IMR-90 (cell line): ENCODE measurements at regions not wholly inside any gene's neighbourhood (a gene's known extent, or its start where the extent isn't known, plus 50 kb on each side); places are given as distances from the start of the nearest gene placed in this dataset.

Experiments used
- ATAC-seq: fragments of 200-7000 bp; cut with Tn5 transposase; 2 replicates; pipeline ENCODE4 v1.9.1; 2020; ENCODE audit warnings: low read depth, mild to moderate bottlenecking, moderate library complexity
- BruUV-seq: library from RNA; stranded (reverse); fragments of 400-500 nt; replicated peaks from 2 replicates; lab custom pipeline; 2021; lab: Mats Ljungman, UMichigan
- CTCF ChIA-PET: fragments of 300-600 bp; formaldehyde crosslinking; extraction: SDS; loops from one replicate; lab custom pipeline; 2021; ENCODE audit warnings: antibody characterized with exemption; lab: Yijun Ruan, JAX
- POLR2A ChIA-PET: fragments of 300-600 bp; sonication (Branson Sonifier 250); formaldehyde crosslinking; loops from one replicate; lab custom pipeline; 2022; ENCODE audit warnings: antibody characterized with exemption; ENCODE audit not compliant: unreplicated experiment; lab: Charles Lee
- DNase-seq: peaks from one replicate; pipeline ENCODE4 v3.0.0; 2013
- H2AFZ ChIP-seq: replicated peaks from 2 replicates; pipeline ENCODE3; 2013; ENCODE audit warnings: low read length, mild to moderate bottlenecking; ENCODE audit not compliant: poor library complexity
- H2AK5ac ChIP-seq: 2 replicates; pipeline ENCODE4 v1.6.1; 2013; ENCODE audit warnings: low read depth, low read length, inconsistent platforms
- H2AK9ac ChIP-seq: replicated peaks from 2 replicates; pipeline ENCODE3; 2013; ENCODE audit warnings: mild to moderate bottlenecking, low read depth, low read length, moderate library complexity; ENCODE audit not compliant: poor library complexity
- H2BK120ac ChIP-seq: 2 replicates; pipeline ENCODE4 v1.6.1; 2013; ENCODE audit warnings: low read depth, low read length, inconsistent platforms
- H2BK15ac ChIP-seq: 3 replicates; pipeline ENCODE4 v1.6.1; 2013; ENCODE audit warnings: low read depth, low read length, inconsistent platforms
- H2BK20ac ChIP-seq: 2 replicates; pipeline ENCODE4 v1.6.1; 2013; ENCODE audit warnings: low read depth, mild to moderate bottlenecking, inconsistent platforms, low read length, moderate library complexity
- H2BK5ac ChIP-seq: 2 replicates; pipeline ENCODE4 v1.6.1; 2013; ENCODE audit warnings: mild to moderate bottlenecking, low read depth, low read length, inconsistent platforms; ENCODE audit not compliant: poor library complexity, severe bottlenecking
- H3K14ac ChIP-seq: replicated peaks from 2 replicates; pipeline ENCODE4 v1.6.1; 2013; ENCODE audit warnings: low read depth, low read length, inconsistent platforms
- H3K18ac ChIP-seq: 2 replicates; pipeline ENCODE4 v1.6.1; 2013; ENCODE audit warnings: low read depth, low read length, control low read depth
- H3K23ac ChIP-seq: 2 replicates; pipeline ENCODE4 v1.6.1; 2013; ENCODE audit warnings: low read depth, low read length, inconsistent platforms
- H3K27ac ChIP-seq: 2 replicates; pipeline ENCODE4 v1.5.1; 2013; ENCODE audit warnings: mild to moderate bottlenecking, control low read depth, low read length; ENCODE audit not compliant: insufficient read depth
- H3K27me3 ChIP-seq: 2 replicates; pipeline ENCODE4 v1.6.1; 2013; ENCODE audit warnings: low read length; ENCODE audit not compliant: control insufficient read depth, insufficient read depth
- H3K36me3 ChIP-seq: 2 replicates; pipeline ENCODE4 v1.6.1; 2013; ENCODE audit warnings: low read length, mixed read lengths; ENCODE audit not compliant: control insufficient read depth, insufficient read depth
- H3K4ac ChIP-seq: 2 replicates; pipeline ENCODE4 v1.6.1; 2013; ENCODE audit warnings: low read depth, low read length, inconsistent platforms
- H3K4me1 ChIP-seq: 2 replicates; pipeline ENCODE4 v1.6.1; 2013; ENCODE audit warnings: low read length, mixed read lengths; ENCODE audit not compliant: control insufficient read depth, insufficient read depth
- H3K4me2 ChIP-seq: 2 replicates; pipeline ENCODE4 v1.6.1; 2013; ENCODE audit warnings: low read depth, mild to moderate bottlenecking, control low read depth, low read length, moderate library complexity
- H3K4me3 ChIP-seq: 2 replicates; pipeline ENCODE4 v1.5.1; 2013; ENCODE audit warnings: low read depth, mild to moderate bottlenecking, control low read depth, low read length, moderate library complexity; ENCODE audit not compliant: insufficient read depth
- H3K56ac ChIP-seq: 2 replicates; pipeline ENCODE4 v1.6.1; 2013; ENCODE audit warnings: low read length, inconsistent platforms; ENCODE audit not compliant: insufficient read depth; ENCODE audit errors: extremely low read depth
- H3K79me1 ChIP-seq, 2 experiments: 2 replicates each; pipeline ENCODE4 v1.6.1; 2013; ENCODE audit warnings: low read length in 2 of 2, inconsistent platforms in 1 of 2, low read depth in 1 of 2
- H3K9ac ChIP-seq: 2 replicates; pipeline ENCODE4 v1.6.1; 2013; ENCODE audit warnings: low read depth, low read length, control low read depth
- H3K9me1 ChIP-seq: 2 replicates; pipeline ENCODE4 v1.6.1; 2013; ENCODE audit warnings: low read length, inconsistent platforms; ENCODE audit not compliant: insufficient read depth
- H3K9me3 ChIP-seq: 2 replicates; pipeline ENCODE4 v1.6.1; 2013; ENCODE audit warnings: low read length; ENCODE audit not compliant: control insufficient read depth, insufficient read depth
- H4K20me1 ChIP-seq: 2 replicates; pipeline ENCODE4 v1.6.1; 2013; ENCODE audit warnings: low read length, inconsistent platforms; ENCODE audit not compliant: insufficient read depth
- H4K5ac ChIP-seq: 2 replicates; pipeline ENCODE4 v1.6.1; 2013; ENCODE audit warnings: mild to moderate bottlenecking, low read depth, low read length, control low read depth
- H4K8ac ChIP-seq, 2 experiments: 2 replicates each; pipeline ENCODE4 v1.6.1; 2013; ENCODE audit warnings: low read depth in 2 of 2, low read length in 2 of 2, control low read depth in 1 of 2, inconsistent platforms in 1 of 2
- H4K91ac ChIP-seq: 2 replicates; pipeline ENCODE4 v1.6.1; 2013; ENCODE audit warnings: low read depth, low read length, inconsistent platforms; ENCODE audit not compliant: insufficient read depth
- BHLHE40 ChIP-seq: fragments of 150-350 bp; IDR thresholded peaks from 2 replicates; pipeline ENCODE4 v1.6.1; 2016; ENCODE audit warnings: mild to moderate bottlenecking, low read depth, low read length
- CEBPB ChIP-seq: IDR thresholded peaks from 2 replicates; pipeline ENCODE4 v1.6.1; 2012; ENCODE audit warnings: low read depth, low read length, improper control_type of control experiment
- CTCF ChIP-seq: conservative IDR thresholded peaks from 2 replicates; pipeline ENCODE4 v1.5.1; 2012; ENCODE audit warnings: mild to moderate bottlenecking, low read depth, low read length, improper control_type of control experiment
- FOS ChIP-seq: fragments of 150-350 bp; IDR thresholded peaks from 2 replicates; pipeline ENCODE4 v1.6.1; 2016; ENCODE audit warnings: low read depth, low read length
- MAFK ChIP-seq: IDR thresholded peaks from 2 replicates; pipeline ENCODE4 v1.6.1; 2012; ENCODE audit warnings: low read depth, low read length, improper control_type of control experiment
- MAZ ChIP-seq: IDR thresholded peaks from 2 replicates; pipeline ENCODE4 v1.6.1; 2012; ENCODE audit warnings: low read depth, mild to moderate bottlenecking, low read length, improper control_type of control experiment, moderate library complexity, borderline replicate concordance
- NFE2L2 ChIP-seq: fragments of 150-350 bp; IDR thresholded peaks from 2 replicates; pipeline ENCODE4 v1.6.1; 2016; ENCODE audit warnings: low read depth, mild to moderate bottlenecking, low read length
- POLR2A ChIP-seq: IDR thresholded peaks from 2 replicates; pipeline ENCODE4 v1.6.1; 2012; ENCODE audit warnings: mild to moderate bottlenecking, low read depth, low read length
- RAD21 ChIP-seq: IDR thresholded peaks from 2 replicates; pipeline ENCODE4 v1.6.1; 2012; ENCODE audit warnings: low read length, improper control_type of control experiment
- RCOR1 ChIP-seq: IDR thresholded peaks from 2 replicates; pipeline ENCODE4 v1.6.1; 2012; ENCODE audit warnings: mild to moderate bottlenecking, low read length, improper control_type of control experiment; ENCODE audit not compliant: insufficient replicate concordance
- RFX5 ChIP-seq: IDR thresholded peaks from 2 replicates; pipeline ENCODE4 v1.8.0; 2012; ENCODE audit warnings: low read depth, mild to moderate bottlenecking, low read length, moderate library complexity
- SMC3 ChIP-seq: fragments of 150-350 bp; IDR thresholded peaks from 2 replicates; pipeline ENCODE4 v1.6.1; 2016; ENCODE audit warnings: low read depth, mild to moderate bottlenecking, antibody characterized with exemption, low read length, moderate library complexity
- WGBS, 2 experiments: methylation state at CpG; one replicate each; pipeline versions ENCODE4 v1.1.5 to v1.1.7; 2013; ENCODE audit warnings: missing lambda C conversion rate in 2 of 2; ENCODE audit not compliant: insufficient read length in 1 of 2; ENCODE audit errors: extremely low coverage in 2 of 2; 5-methylcytosine and 5-hydroxymethylcytosine counted together
- dilution Hi-C: fragments of 300-500 bp; cut with HindIII; formaldehyde crosslinking; loops from one replicate; pipeline ENCODE4 v1.14.3; 2018; ENCODE audit warnings: low sequenced_read_pairs; ENCODE audit not compliant: unreplicated experiment
- in situ Hi-C: fragments of 300-500 bp; cut with MboI; formaldehyde crosslinking; loops from 3 replicates; pipeline ENCODE4 v1.14.3; 2019; ENCODE audit warnings: low sequenced_read_pairs, inconsistent platforms, mixed read lengths
- intact Hi-C: fragments of 100-400 bp; cut with micrococcal nuclease; formaldehyde crosslinking; loops from 2 replicates; pipeline ENCODE4 v1.10.0; 2022
- TF ChIP-seq, protein P1 (sequence below): fragments of 150-350 bp; IDR thresholded peaks from 2 replicates; pipeline ENCODE4 v1.6.1; 2016; ENCODE audit warnings: low read depth, mild to moderate bottlenecking, low read length, moderate library complexity, borderline replicate concordance
- TF ChIP-seq, protein P2 (sequence below): fragments of 150-350 bp; IDR thresholded peaks from 2 replicates; pipeline ENCODE4 v1.6.1; 2017; ENCODE audit warnings: mild to moderate bottlenecking, antibody characterized with exemption, low read length, low read depth

DNA sequence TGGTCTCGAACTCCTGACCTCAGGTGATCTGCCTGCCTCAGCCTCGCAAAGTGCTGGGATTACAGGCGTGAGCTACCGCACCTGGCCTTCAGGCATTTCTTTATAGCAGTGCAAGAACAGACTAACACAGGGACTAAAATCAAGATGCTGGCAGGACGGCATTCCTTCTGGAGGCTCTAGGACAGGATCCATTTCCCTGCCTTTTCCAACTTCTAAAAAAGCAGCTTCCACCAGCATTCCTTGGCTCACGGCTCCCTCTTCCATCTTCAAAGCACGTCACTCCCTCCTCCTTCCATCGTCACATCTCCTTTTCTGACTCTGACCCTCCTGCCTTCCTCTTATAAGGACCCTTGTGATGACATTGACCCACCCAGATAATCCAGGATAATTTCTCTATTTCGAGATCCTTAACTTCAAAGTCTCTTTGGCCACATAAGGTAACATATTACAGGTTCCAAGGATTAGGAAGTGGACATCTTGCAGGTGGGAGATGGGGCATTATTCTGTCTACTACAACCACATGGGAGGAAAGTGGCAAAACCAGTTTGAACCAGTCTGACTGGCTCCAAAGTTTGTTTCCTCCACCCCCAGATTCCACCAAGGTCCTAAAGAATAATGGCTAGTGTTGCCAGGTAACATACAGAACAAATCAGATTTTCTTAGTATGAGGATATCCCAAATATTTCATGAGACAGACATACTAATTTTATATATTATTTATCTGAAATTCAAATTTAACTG lies 172.5 kb downstream of the MN1 start:
- H3K79me1 ChIP-seq = no peaks in the 10 kb centered on the region
- intact Hi-C loops = no loop called here
- no peak overlapping the region for H3K27ac ChIP-seq
- ATAC-seq (no peak), DNase-seq (no peak)
- no peak overlapping the region for H2AK9ac ChIP-seq
- H3K9me3 ChIP-seq = no peaks in the 10 kb centered on the region
- no peak overlapping the region; the same call in 1 of the 2 replicates for H3K14ac ChIP-seq
- H2AFZ ChIP-seq = no peak overlapping the region
- dilution Hi-C loops = no loop called here
- no peaks in the 10 kb centered on the region for H3K9me1 ChIP-seq
- H3K4me1 ChIP-seq = no peaks in the 10 kb centered on the region
- peaks cover 24% of the 10 kb centered on the region for H3K27me3 ChIP-seq
- no peak overlapping the region for H4K91ac ChIP-seq
- H2BK5ac ChIP-seq = no peak overlapping the region
- H2BK15ac ChIP-seq = no peak overlapping the region
- H3K4me2 ChIP-seq = no peak overlapping the region
- no peak overlapping the region for H2BK20ac ChIP-seq
- no peak overlapping the region for H3K18ac ChIP-seq
- no peak overlapping the region for H3K9ac ChIP-seq
- no TSS peak for BruUV-seq
- in situ Hi-C loops = no loop called here
- H4K20me1 ChIP-seq = no peaks in the 10 kb centered on the region
- no peak overlapping the region for H2BK120ac ChIP-seq
- TF ChIP-seq POLR2A = no peak
- TF ChIP-seq SMC3 = no peak
- TF ChIP-seq, protein P1, sequence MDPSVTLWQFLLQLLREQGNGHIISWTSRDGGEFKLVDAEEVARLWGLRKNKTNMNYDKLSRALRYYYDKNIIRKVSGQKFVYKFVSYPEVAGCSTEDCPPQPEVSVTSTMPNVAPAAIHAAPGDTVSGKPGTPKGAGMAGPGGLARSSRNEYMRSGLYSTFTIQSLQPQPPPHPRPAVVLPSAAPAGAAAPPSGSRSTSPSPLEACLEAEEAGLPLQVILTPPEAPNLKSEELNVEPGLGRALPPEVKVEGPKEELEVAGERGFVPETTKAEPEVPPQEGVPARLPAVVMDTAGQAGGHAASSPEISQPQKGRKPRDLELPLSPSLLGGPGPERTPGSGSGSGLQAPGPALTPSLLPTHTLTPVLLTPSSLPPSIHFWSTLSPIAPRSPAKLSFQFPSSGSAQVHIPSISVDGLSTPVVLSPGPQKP = no peak
- no peak for TF ChIP-seq MAFK
- TF ChIP-seq RAD21 = no peak
- TF ChIP-seq MAZ = no peak
- TF ChIP-seq RCOR1 = no peak
- no peak for TF ChIP-seq FOS
- no peak for TF ChIP-seq BHLHE40
- TF ChIP-seq CTCF = no peak
- no peak for TF ChIP-seq RFX5
- no peak for TF ChIP-seq CEBPB
- no peak for TF ChIP-seq NFE2L2
- TF ChIP-seq, protein P2, sequence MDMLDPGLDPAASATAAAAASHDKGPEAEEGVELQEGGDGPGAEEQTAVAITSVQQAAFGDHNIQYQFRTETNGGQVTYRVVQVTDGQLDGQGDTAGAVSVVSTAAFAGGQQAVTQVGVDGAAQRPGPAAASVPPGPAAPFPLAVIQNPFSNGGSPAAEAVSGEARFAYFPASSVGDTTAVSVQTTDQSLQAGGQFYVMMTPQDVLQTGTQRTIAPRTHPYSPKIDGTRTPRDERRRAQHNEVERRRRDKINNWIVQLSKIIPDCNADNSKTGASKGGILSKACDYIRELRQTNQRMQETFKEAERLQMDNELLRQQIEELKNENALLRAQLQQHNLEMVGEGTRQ = no peak
- POLR2A ChIA-PET = no interaction called here
- no peak overlapping the region for H3K4me3 ChIP-seq
- H2AK5ac ChIP-seq = no peak overlapping the region
- H3K36me3 ChIP-seq = no peaks in the 10 kb centered on the region
- CTCF ChIA-PET = no interaction called here
- no peak overlapping the region for H4K8ac ChIP-seq
- 83% methylated on average over 7 of the region's 9 CpGs; no CpG with 5 or more reads in 1 of the 2 experiments for WGBS, 2 experiments
- no peak overlapping the region for H3K4ac ChIP-seq
- no peak overlapping the region for H3K56ac ChIP-seq
- H4K5ac ChIP-seq = no peak overlapping the region
- no peak overlapping the region for H3K23ac ChIP-seq
